ENCODE measurements at regions not wholly inside any gene's neighbourhood (a gene's known extent, or its start where the extent isn't known, plus 50 kb on each side); places are given as distances from the start of the nearest gene placed in this dataset.

- H3K9me3 ChIP-seq (ENCODE audit: control insufficient read depth in 2 of 3, low read length in 3 of 3), result peaks cover 0 to 4% (median 0%) of the 10 kb centered on the region in 3 experiments
- Mint-ChIP-seq H3K4me1 (no peaks in the 10 kb centered on the region), H3K36me3 (no peaks in the 10 kb centered on the region), H3K9me3 (peaks cover 0 to 15% (median 7%) of the 10 kb centered on the region in 11 donors), H3K27ac (no peak overlapping the region), H3K4me3 (no peak overlapping the region), H3K27me3 (no peaks in the 10 kb centered on the region)
- ChIA-PET CTCF (no interaction called here), POLR2A (no interaction called here)
- no peak overlapping the region for H3K27ac ChIP-seq (ENCODE audit: low read depth, low read length)
- intact Hi-C loops (cut with micrococcal nuclease), result no loop called here
- no peaks in the 10 kb centered on the region for H3K36me3 ChIP-seq (ENCODE audit: control insufficient read depth in 2 of 3, insufficient read depth in 3 of 3, low read length in 3 of 3)
- no peak for DNase-seq
- no peak for ATAC-seq
- H3K4me3 ChIP-seq (ENCODE audit: low read length), result no peak overlapping the region
- H3K27me3 ChIP-seq (ENCODE audit: control insufficient read depth in 2 of 2, insufficient read depth in 2 of 2, low read length in 2 of 2), result no peaks in the 10 kb centered on the region
- no peaks in the 10 kb centered on the region for H3K4me1 ChIP-seq (ENCODE audit: control insufficient read depth in 2 of 2, insufficient read depth in 2 of 2, low read length in 2 of 2)
These were observed 1045.1 kb upstream of the POU3F3 start for GRCh38 chr2:103808814-103809213.

- no peaks in the 10 kb centered on the region for H3K27me3 ChIP-seq (ENCODE audit: control insufficient read depth in 2 of 2, insufficient read depth in 2 of 2, low read length in 2 of 2)
- no peak overlapping the region for H3K4me3 Mint-ChIP-seq
- H3K36me3 Mint-ChIP-seq, result no peaks in the 10 kb centered on the region
- ChIA-PET POLR2A (no interaction called here), CTCF (no interaction called here)
- H3K9me3 Mint-ChIP-seq, result peaks cover 0 to 15% (median 6%) of the 10 kb centered on the region in 11 donors
- H3K27me3 Mint-ChIP-seq, result no peaks in the 10 kb centered on the region
- no peak overlapping the region for H3K27ac ChIP-seq (ENCODE audit: low read depth, low read length)
- no peaks in the 10 kb centered on the region for H3K36me3 ChIP-seq (ENCODE audit: control insufficient read depth in 2 of 3, insufficient read depth in 3 of 3, low read length in 3 of 3)
- no peak for ATAC-seq
- no peak for DNase-seq
- H3K4me1 Mint-ChIP-seq, result no peaks in the 10 kb centered on the region
- H3K27ac Mint-ChIP-seq, result no peak overlapping the region
- no peaks in the 10 kb centered on the region for H3K4me1 ChIP-seq (ENCODE audit: control insufficient read depth in 2 of 2, insufficient read depth in 2 of 2, low read length in 2 of 2)
- H3K9me3 ChIP-seq (ENCODE audit: control insufficient read depth in 2 of 3, low read length in 3 of 3), result peaks cover 0 to 4% (median 0%) of the 10 kb centered on the region in 3 experiments
- H3K4me3 ChIP-seq (ENCODE audit: low read length), result no peak overlapping the region
- intact Hi-C loops (cut with micrococcal nuclease), result no loop called here
These were observed 1044.5 kb upstream of the POU3F3 start for GRCh38 chr2:103809415-103809814.

GRCh38 chr2:103809941-103810441 lies 1043.9 kb upstream of the POU3F3 start:
- Histone ChIP-seq H3K4me3 (ENCODE audit: low read length) (no peak overlapping the region), H3K27me3 (ENCODE audit: control insufficient read depth in 2 of 2, insufficient read depth in 2 of 2, low read length in 2 of 2) (no peaks in the 10 kb centered on the region), H3K9me3 (ENCODE audit: control insufficient read depth in 2 of 3, low read length in 3 of 3) (peaks cover 0 to 4% (median 0%) of the 10 kb centered on the region in 3 experiments), H3K4me1 (ENCODE audit: control insufficient read depth in 2 of 2, insufficient read depth in 2 of 2, low read length in 2 of 2) (no peaks in the 10 kb centered on the region), H3K27ac (ENCODE audit: low read depth, low read length) (no peak overlapping the region), H3K36me3 (ENCODE audit: control insufficient read depth in 2 of 3, insufficient read depth in 3 of 3, low read length in 3 of 3) (no peaks in the 10 kb centered on the region)
- H3K4me1 Mint-ChIP-seq, result no peaks in the 10 kb centered on the region
- DNase-seq (no peak), ATAC-seq (no peak)
- POLR2A ChIA-PET, result no interaction called here
- CTCF ChIA-PET, result no interaction called here
- H3K4me3 Mint-ChIP-seq, result no peak overlapping the region
- no peaks in the 10 kb centered on the region for H3K36me3 Mint-ChIP-seq
- H3K9me3 Mint-ChIP-seq, result peaks cover 0 to 13% (median 6%) of the 10 kb centered on the region in 11 donors
- no peaks in the 10 kb centered on the region for H3K27me3 Mint-ChIP-seq
- intact Hi-C loops (cut with micrococcal nuclease), result no loop called here
- no peak overlapping the region for H3K27ac Mint-ChIP-seq

- ATAC-seq (no peak), DNase-seq (no peak)
- ChIA-PET CTCF (no interaction called here), POLR2A (no interaction called here)
- Mint-ChIP-seq H3K36me3 (no peaks in the 10 kb centered on the region), H3K4me3 (no peak overlapping the region), H3K27ac (no peak overlapping the region), H3K4me1 (no peaks in the 10 kb centered on the region), H3K9me3 (peaks cover 0 to 13% (median 6%) of the 10 kb centered on the region in 11 donors), H3K27me3 (no peaks in the 10 kb centered on the region)
- H3K4me3 ChIP-seq (ENCODE audit: low read length), result no peak overlapping the region
- H3K36me3 ChIP-seq (ENCODE audit: control insufficient read depth in 2 of 3, insufficient read depth in 3 of 3, low read length in 3 of 3), result no peaks in the 10 kb centered on the region
- no peaks in the 10 kb centered on the region for H3K4me1 ChIP-seq (ENCODE audit: control insufficient read depth in 2 of 2, insufficient read depth in 2 of 2, low read length in 2 of 2)
- peaks cover 0 to 4% (median 0%) of the 10 kb centered on the region in 3 experiments for H3K9me3 ChIP-seq (ENCODE audit: control insufficient read depth in 2 of 3, low read length in 3 of 3)
- no peaks in the 10 kb centered on the region for H3K27me3 ChIP-seq (ENCODE audit: control insufficient read depth in 2 of 2, insufficient read depth in 2 of 2, low read length in 2 of 2)
- no peak overlapping the region for H3K27ac ChIP-seq (ENCODE audit: low read depth, low read length)
- intact Hi-C loops (cut with micrococcal nuclease), result no loop called here
These were observed 1043.0 kb upstream of the POU3F3 start for GRCh38 chr2:103810875-103811274.

GRCh38 chr2:103814016-103814415 lies 1039.9 kb upstream of the POU3F3 start:
- Histone ChIP-seq H3K9me3 (ENCODE audit: control insufficient read depth in 2 of 3, low read length in 3 of 3) (peaks cover 0 to 4% (median 0%) of the 10 kb centered on the region in 3 experiments), H3K4me3 (ENCODE audit: low read length) (no peak overlapping the region), H3K36me3 (ENCODE audit: control insufficient read depth in 2 of 3, insufficient read depth in 3 of 3, low read length in 3 of 3) (no peaks in the 10 kb centered on the region), H3K27ac (ENCODE audit: low read depth, low read length) (no peak overlapping the region), H3K4me1 (ENCODE audit: control insufficient read depth in 2 of 2, insufficient read depth in 2 of 2, low read length in 2 of 2) (no peaks in the 10 kb centered on the region), H3K27me3 (ENCODE audit: control insufficient read depth in 2 of 2, insufficient read depth in 2 of 2, low read length in 2 of 2) (no peaks in the 10 kb centered on the region)
- no peaks in the 10 kb centered on the region for H3K27me3 Mint-ChIP-seq
- no peak for DNase-seq
- ChIA-PET CTCF (no interaction called here), POLR2A (no interaction called here)
- no peaks in the 10 kb centered on the region for H3K36me3 Mint-ChIP-seq
- ATAC-seq, result no peak
- no peak overlapping the region for H3K27ac Mint-ChIP-seq
- H3K4me1 Mint-ChIP-seq, result no peaks in the 10 kb centered on the region
- H3K4me3 Mint-ChIP-seq, result no peak overlapping the region
- intact Hi-C loops (cut with micrococcal nuclease), result no loop called here
- H3K9me3 Mint-ChIP-seq, result peaks cover 0 to 16% (median 6%) of the 10 kb centered on the region in 11 donors

GRCh38 chr2:103815731-103816130 lies 1038.2 kb upstream of the POU3F3 start:
- no peaks in the 10 kb centered on the region for H3K27me3 ChIP-seq (ENCODE audit: control insufficient read depth in 2 of 2, insufficient read depth in 2 of 2, low read length in 2 of 2)
- ChIA-PET CTCF (no interaction called here), POLR2A (no interaction called here)
- H3K36me3 Mint-ChIP-seq, result no peaks in the 10 kb centered on the region
- intact Hi-C loops (cut with micrococcal nuclease), result no loop called here
- no peaks in the 10 kb centered on the region for H3K36me3 ChIP-seq (ENCODE audit: control insufficient read depth in 2 of 3, insufficient read depth in 3 of 3, low read length in 3 of 3)
- H3K4me1 ChIP-seq (ENCODE audit: control insufficient read depth in 2 of 2, insufficient read depth in 2 of 2, low read length in 2 of 2), result no peaks in the 10 kb centered on the region
- no peak overlapping the region for H3K27ac ChIP-seq (ENCODE audit: low read depth, low read length)
- peaks cover 0 to 11% (median 4%) of the 10 kb centered on the region in 11 donors for H3K9me3 Mint-ChIP-seq
- H3K27me3 Mint-ChIP-seq, result no peaks in the 10 kb centered on the region
- no peak overlapping the region for H3K27ac Mint-ChIP-seq
- H3K4me3 Mint-ChIP-seq, result no peak overlapping the region
- ATAC-seq (no peak), DNase-seq (no peak)
- no peak overlapping the region for H3K4me3 ChIP-seq (ENCODE audit: low read length)
- no peaks in the 10 kb centered on the region for H3K4me1 Mint-ChIP-seq
- H3K9me3 ChIP-seq (ENCODE audit: control insufficient read depth in 2 of 3, low read length in 3 of 3), result no peaks in the 10 kb centered on the region

DNA sequence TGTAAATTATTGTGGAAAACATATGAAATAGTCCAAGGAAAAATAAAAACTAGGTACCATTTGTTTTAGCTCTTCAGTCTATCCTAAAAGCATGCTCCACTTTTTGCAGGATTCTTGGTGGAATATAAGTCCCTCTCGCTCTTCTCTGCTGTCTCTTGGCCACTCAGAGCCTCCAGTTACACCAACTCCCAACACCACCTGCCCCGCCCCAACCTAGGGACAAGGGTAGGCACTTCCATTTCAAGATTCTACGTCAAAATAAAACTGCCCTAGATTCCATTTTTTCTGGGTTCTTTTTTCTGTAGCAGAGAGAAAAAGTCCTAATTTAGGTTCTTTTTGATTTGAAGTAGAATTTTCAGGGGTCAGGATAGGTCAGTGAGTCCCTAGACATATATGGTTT lies 1036.2 kb upstream of the POU3F3 start:
- Histone ChIP-seq H3K27me3 (ENCODE audit: control insufficient read depth in 2 of 2, insufficient read depth in 2 of 2, low read length in 2 of 2) (no peaks in the 10 kb centered on the region), H3K9me3 (ENCODE audit: control insufficient read depth in 2 of 3, low read length in 3 of 3) (no peaks in the 10 kb centered on the region), H3K4me3 (ENCODE audit: low read length) (no peak overlapping the region), H3K4me1 (ENCODE audit: control insufficient read depth in 2 of 2, insufficient read depth in 2 of 2, low read length in 2 of 2) (no peaks in the 10 kb centered on the region), H3K36me3 (ENCODE audit: control insufficient read depth in 2 of 3, insufficient read depth in 3 of 3, low read length in 3 of 3) (no peaks in the 10 kb centered on the region), H3K27ac (ENCODE audit: low read depth, low read length) (no peak overlapping the region)
- no peaks in the 10 kb centered on the region for H3K36me3 Mint-ChIP-seq
- POLR2A ChIA-PET, result no interaction called here
- H3K4me1 Mint-ChIP-seq, result no peaks in the 10 kb centered on the region
- peaks cover 0 to 12% (median 4%) of the 10 kb centered on the region in 11 donors for H3K9me3 Mint-ChIP-seq
- ATAC-seq, result no peak
- CTCF ChIA-PET, result no interaction called here
- H3K27ac Mint-ChIP-seq, result no peak overlapping the region
- intact Hi-C loops (cut with micrococcal nuclease), result no loop called here
- H3K4me3 Mint-ChIP-seq, result no peak overlapping the region
- H3K27me3 Mint-ChIP-seq, result no peaks in the 10 kb centered on the region
- DNase-seq, result no peak

Measured in naive thymus-derived CD4-positive, alpha-beta T cell (primary cell).